IMR-90 (cell line): ENCODE measurements at regions not wholly inside any gene's neighbourhood (a gene's known extent, or its start where the extent isn't known, plus 50 kb on each side); places are given as distances from the start of the nearest gene placed in this dataset.

Experiments used
- ATAC-seq: fragments of 200-7000 bp; cut with Tn5 transposase; 2 replicates; pipeline ENCODE4 v1.9.1; 2020; ENCODE audit warnings: low read depth, mild to moderate bottlenecking, moderate library complexity
- BruUV-seq: library from RNA; stranded (reverse); fragments of 400-500 nt; replicated peaks from 2 replicates; lab custom pipeline; 2021; lab: Mats Ljungman, UMichigan
- CTCF ChIA-PET: fragments of 300-600 bp; formaldehyde crosslinking; extraction: SDS; loops from one replicate; lab custom pipeline; 2021; ENCODE audit warnings: antibody characterized with exemption; lab: Yijun Ruan, JAX
- POLR2A ChIA-PET: fragments of 300-600 bp; sonication (Branson Sonifier 250); formaldehyde crosslinking; loops from one replicate; lab custom pipeline; 2022; ENCODE audit warnings: antibody characterized with exemption; ENCODE audit not compliant: unreplicated experiment; lab: Charles Lee
- DNase-seq: peaks from one replicate; pipeline ENCODE4 v3.0.0; 2013
- H2AFZ ChIP-seq: replicated peaks from 2 replicates; pipeline ENCODE3; 2013; ENCODE audit warnings: low read length, mild to moderate bottlenecking; ENCODE audit not compliant: poor library complexity
- H2AK5ac ChIP-seq: 2 replicates; pipeline ENCODE4 v1.6.1; 2013; ENCODE audit warnings: low read depth, low read length, inconsistent platforms
- H2AK9ac ChIP-seq: replicated peaks from 2 replicates; pipeline ENCODE3; 2013; ENCODE audit warnings: mild to moderate bottlenecking, low read depth, low read length, moderate library complexity; ENCODE audit not compliant: poor library complexity
- H2BK120ac ChIP-seq: 2 replicates; pipeline ENCODE4 v1.6.1; 2013; ENCODE audit warnings: low read depth, low read length, inconsistent platforms
- H2BK15ac ChIP-seq: 3 replicates; pipeline ENCODE4 v1.6.1; 2013; ENCODE audit warnings: low read depth, low read length, inconsistent platforms
- H2BK20ac ChIP-seq: 2 replicates; pipeline ENCODE4 v1.6.1; 2013; ENCODE audit warnings: low read depth, mild to moderate bottlenecking, inconsistent platforms, low read length, moderate library complexity
- H2BK5ac ChIP-seq: 2 replicates; pipeline ENCODE4 v1.6.1; 2013; ENCODE audit warnings: mild to moderate bottlenecking, low read depth, low read length, inconsistent platforms; ENCODE audit not compliant: poor library complexity, severe bottlenecking
- H3K14ac ChIP-seq: replicated peaks from 2 replicates; pipeline ENCODE4 v1.6.1; 2013; ENCODE audit warnings: low read depth, low read length, inconsistent platforms
- H3K18ac ChIP-seq: 2 replicates; pipeline ENCODE4 v1.6.1; 2013; ENCODE audit warnings: low read depth, low read length, control low read depth
- H3K23ac ChIP-seq: 2 replicates; pipeline ENCODE4 v1.6.1; 2013; ENCODE audit warnings: low read depth, low read length, inconsistent platforms
- H3K27ac ChIP-seq: 2 replicates; pipeline ENCODE4 v1.5.1; 2013; ENCODE audit warnings: mild to moderate bottlenecking, control low read depth, low read length; ENCODE audit not compliant: insufficient read depth
- H3K27me3 ChIP-seq: 2 replicates; pipeline ENCODE4 v1.6.1; 2013; ENCODE audit warnings: low read length; ENCODE audit not compliant: control insufficient read depth, insufficient read depth
- H3K36me3 ChIP-seq: 2 replicates; pipeline ENCODE4 v1.6.1; 2013; ENCODE audit warnings: low read length, mixed read lengths; ENCODE audit not compliant: control insufficient read depth, insufficient read depth
- H3K4ac ChIP-seq: 2 replicates; pipeline ENCODE4 v1.6.1; 2013; ENCODE audit warnings: low read depth, low read length, inconsistent platforms
- H3K4me1 ChIP-seq: 2 replicates; pipeline ENCODE4 v1.6.1; 2013; ENCODE audit warnings: low read length, mixed read lengths; ENCODE audit not compliant: control insufficient read depth, insufficient read depth
- H3K4me2 ChIP-seq: 2 replicates; pipeline ENCODE4 v1.6.1; 2013; ENCODE audit warnings: low read depth, mild to moderate bottlenecking, control low read depth, low read length, moderate library complexity
- H3K4me3 ChIP-seq: 2 replicates; pipeline ENCODE4 v1.5.1; 2013; ENCODE audit warnings: low read depth, mild to moderate bottlenecking, control low read depth, low read length, moderate library complexity; ENCODE audit not compliant: insufficient read depth
- H3K56ac ChIP-seq: 2 replicates; pipeline ENCODE4 v1.6.1; 2013; ENCODE audit warnings: low read length, inconsistent platforms; ENCODE audit not compliant: insufficient read depth; ENCODE audit errors: extremely low read depth
- H3K79me1 ChIP-seq, 2 experiments: 2 replicates each; pipeline ENCODE4 v1.6.1; 2013; ENCODE audit warnings: low read length in 2 of 2, inconsistent platforms in 1 of 2, low read depth in 1 of 2
- H3K9ac ChIP-seq: 2 replicates; pipeline ENCODE4 v1.6.1; 2013; ENCODE audit warnings: low read depth, low read length, control low read depth
- H3K9me1 ChIP-seq: 2 replicates; pipeline ENCODE4 v1.6.1; 2013; ENCODE audit warnings: low read length, inconsistent platforms; ENCODE audit not compliant: insufficient read depth
- H3K9me3 ChIP-seq: 2 replicates; pipeline ENCODE4 v1.6.1; 2013; ENCODE audit warnings: low read length; ENCODE audit not compliant: control insufficient read depth, insufficient read depth
- H4K20me1 ChIP-seq: 2 replicates; pipeline ENCODE4 v1.6.1; 2013; ENCODE audit warnings: low read length, inconsistent platforms; ENCODE audit not compliant: insufficient read depth
- H4K5ac ChIP-seq: 2 replicates; pipeline ENCODE4 v1.6.1; 2013; ENCODE audit warnings: mild to moderate bottlenecking, low read depth, low read length, control low read depth
- H4K8ac ChIP-seq, 2 experiments: 2 replicates each; pipeline ENCODE4 v1.6.1; 2013; ENCODE audit warnings: low read depth in 2 of 2, low read length in 2 of 2, control low read depth in 1 of 2, inconsistent platforms in 1 of 2
- H4K91ac ChIP-seq: 2 replicates; pipeline ENCODE4 v1.6.1; 2013; ENCODE audit warnings: low read depth, low read length, inconsistent platforms; ENCODE audit not compliant: insufficient read depth
- BHLHE40 ChIP-seq: fragments of 150-350 bp; IDR thresholded peaks from 2 replicates; pipeline ENCODE4 v1.6.1; 2016; ENCODE audit warnings: mild to moderate bottlenecking, low read depth, low read length
- CEBPB ChIP-seq: IDR thresholded peaks from 2 replicates; pipeline ENCODE4 v1.6.1; 2012; ENCODE audit warnings: low read depth, low read length, improper control_type of control experiment
- CHD1 ChIP-seq: IDR thresholded peaks from 2 replicates; pipeline ENCODE4 v1.6.1; 2012; ENCODE audit warnings: low read depth, low read length, improper control_type of control experiment
- FOS ChIP-seq: fragments of 150-350 bp; IDR thresholded peaks from 2 replicates; pipeline ENCODE4 v1.6.1; 2016; ENCODE audit warnings: low read depth, low read length
- MAFK ChIP-seq: IDR thresholded peaks from 2 replicates; pipeline ENCODE4 v1.6.1; 2012; ENCODE audit warnings: low read depth, low read length, improper control_type of control experiment
- MAZ ChIP-seq: IDR thresholded peaks from 2 replicates; pipeline ENCODE4 v1.6.1; 2012; ENCODE audit warnings: low read depth, mild to moderate bottlenecking, low read length, improper control_type of control experiment, moderate library complexity, borderline replicate concordance
- MXI1 ChIP-seq: IDR thresholded peaks from 2 replicates; pipeline ENCODE4 v1.6.1; 2012; ENCODE audit warnings: low read depth, mild to moderate bottlenecking, low read length, moderate library complexity, borderline replicate concordance
- NFE2L2 ChIP-seq: fragments of 150-350 bp; IDR thresholded peaks from 2 replicates; pipeline ENCODE4 v1.6.1; 2016; ENCODE audit warnings: low read depth, mild to moderate bottlenecking, low read length
- POLR2A ChIP-seq: IDR thresholded peaks from 2 replicates; pipeline ENCODE4 v1.6.1; 2012; ENCODE audit warnings: mild to moderate bottlenecking, low read depth, low read length
- RAD21 ChIP-seq: IDR thresholded peaks from 2 replicates; pipeline ENCODE4 v1.6.1; 2012; ENCODE audit warnings: low read length, improper control_type of control experiment
- RCOR1 ChIP-seq: IDR thresholded peaks from 2 replicates; pipeline ENCODE4 v1.6.1; 2012; ENCODE audit warnings: mild to moderate bottlenecking, low read length, improper control_type of control experiment; ENCODE audit not compliant: insufficient replicate concordance
- RFX5 ChIP-seq: IDR thresholded peaks from 2 replicates; pipeline ENCODE4 v1.8.0; 2012; ENCODE audit warnings: low read depth, mild to moderate bottlenecking, low read length, moderate library complexity
- SMC3 ChIP-seq: fragments of 150-350 bp; IDR thresholded peaks from 2 replicates; pipeline ENCODE4 v1.6.1; 2016; ENCODE audit warnings: low read depth, mild to moderate bottlenecking, antibody characterized with exemption, low read length, moderate library complexity
- WGBS, 2 experiments: methylation state at CpG; one replicate each; pipeline versions ENCODE4 v1.1.5 to v1.1.7; 2013; ENCODE audit warnings: missing lambda C conversion rate in 2 of 2; ENCODE audit not compliant: insufficient read length in 1 of 2; ENCODE audit errors: extremely low coverage in 2 of 2; 5-methylcytosine and 5-hydroxymethylcytosine counted together
- dilution Hi-C: fragments of 300-500 bp; cut with HindIII; formaldehyde crosslinking; loops from one replicate; pipeline ENCODE4 v1.14.3; 2018; ENCODE audit warnings: low sequenced_read_pairs; ENCODE audit not compliant: unreplicated experiment
- in situ Hi-C: fragments of 300-500 bp; cut with MboI; formaldehyde crosslinking; loops from 3 replicates; pipeline ENCODE4 v1.14.3; 2019; ENCODE audit warnings: low sequenced_read_pairs, inconsistent platforms, mixed read lengths
- intact Hi-C: fragments of 100-400 bp; cut with micrococcal nuclease; formaldehyde crosslinking; loops from 2 replicates; pipeline ENCODE4 v1.10.0; 2022
- TF ChIP-seq, protein P1 (sequence below): conservative IDR thresholded peaks from 2 replicates; pipeline ENCODE4 v1.5.1; 2012; ENCODE audit warnings: mild to moderate bottlenecking, low read depth, low read length, improper control_type of control experiment
- TF ChIP-seq, protein P2 (sequence below): fragments of 150-350 bp; IDR thresholded peaks from 2 replicates; pipeline ENCODE4 v1.6.1; 2016; ENCODE audit warnings: low read depth, mild to moderate bottlenecking, low read length, moderate library complexity, borderline replicate concordance
- TF ChIP-seq, protein P3 (sequence below): fragments of 150-350 bp; IDR thresholded peaks from 2 replicates; pipeline ENCODE4 v1.6.1; 2017; ENCODE audit warnings: mild to moderate bottlenecking, antibody characterized with exemption, low read length, low read depth

DNA sequence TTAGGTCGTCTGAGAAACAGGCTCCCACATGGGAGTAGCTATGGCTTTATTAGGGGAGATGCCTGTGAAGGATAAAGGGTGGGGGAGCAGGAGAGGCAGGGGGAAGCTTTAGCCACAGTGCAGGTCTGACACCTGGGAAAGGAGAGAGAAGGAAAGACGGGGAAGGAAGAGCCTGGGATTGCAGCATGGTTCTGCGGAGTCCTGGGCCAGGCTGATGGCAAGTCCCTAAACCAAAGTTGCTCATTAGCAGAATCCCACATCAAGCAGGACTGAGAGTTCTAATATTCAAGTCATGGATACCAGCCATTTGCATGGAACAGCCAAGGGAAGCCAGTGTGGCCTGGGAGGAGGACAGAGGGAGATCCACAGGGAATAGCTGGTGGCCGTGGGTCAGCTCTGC is 414.8 kb downstream of the RPS24 start:
- ATAC-seq (no peak), DNase-seq (no peak)
- dilution Hi-C loops: no loop called here
- H4K91ac ChIP-seq: no peak overlapping the region
- TF ChIP-seq RCOR1: no peak
- TF ChIP-seq, protein P1, sequence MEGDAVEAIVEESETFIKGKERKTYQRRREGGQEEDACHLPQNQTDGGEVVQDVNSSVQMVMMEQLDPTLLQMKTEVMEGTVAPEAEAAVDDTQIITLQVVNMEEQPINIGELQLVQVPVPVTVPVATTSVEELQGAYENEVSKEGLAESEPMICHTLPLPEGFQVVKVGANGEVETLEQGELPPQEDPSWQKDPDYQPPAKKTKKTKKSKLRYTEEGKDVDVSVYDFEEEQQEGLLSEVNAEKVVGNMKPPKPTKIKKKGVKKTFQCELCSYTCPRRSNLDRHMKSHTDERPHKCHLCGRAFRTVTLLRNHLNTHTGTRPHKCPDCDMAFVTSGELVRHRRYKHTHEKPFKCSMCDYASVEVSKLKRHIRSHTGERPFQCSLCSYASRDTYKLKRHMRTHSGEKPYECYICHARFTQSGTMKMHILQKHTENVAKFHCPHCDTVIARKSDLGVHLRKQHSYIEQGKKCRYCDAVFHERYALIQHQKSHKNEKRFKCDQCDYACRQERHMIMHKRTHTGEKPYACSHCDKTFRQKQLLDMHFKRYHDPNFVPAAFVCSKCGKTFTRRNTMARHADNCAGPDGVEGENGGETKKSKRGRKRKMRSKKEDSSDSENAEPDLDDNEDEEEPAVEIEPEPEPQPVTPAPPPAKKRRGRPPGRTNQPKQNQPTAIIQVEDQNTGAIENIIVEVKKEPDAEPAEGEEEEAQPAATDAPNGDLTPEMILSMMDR: no peak
- TF ChIP-seq CEBPB: no peak
- TF ChIP-seq, protein P2, sequence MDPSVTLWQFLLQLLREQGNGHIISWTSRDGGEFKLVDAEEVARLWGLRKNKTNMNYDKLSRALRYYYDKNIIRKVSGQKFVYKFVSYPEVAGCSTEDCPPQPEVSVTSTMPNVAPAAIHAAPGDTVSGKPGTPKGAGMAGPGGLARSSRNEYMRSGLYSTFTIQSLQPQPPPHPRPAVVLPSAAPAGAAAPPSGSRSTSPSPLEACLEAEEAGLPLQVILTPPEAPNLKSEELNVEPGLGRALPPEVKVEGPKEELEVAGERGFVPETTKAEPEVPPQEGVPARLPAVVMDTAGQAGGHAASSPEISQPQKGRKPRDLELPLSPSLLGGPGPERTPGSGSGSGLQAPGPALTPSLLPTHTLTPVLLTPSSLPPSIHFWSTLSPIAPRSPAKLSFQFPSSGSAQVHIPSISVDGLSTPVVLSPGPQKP: no peak
- no peak for TF ChIP-seq SMC3
- TF ChIP-seq RFX5: no peak
- TF ChIP-seq BHLHE40: no peak
- TF ChIP-seq MAZ: no peak
- TF ChIP-seq FOS: no peak
- no peak for TF ChIP-seq NFE2L2
- no peak for TF ChIP-seq RAD21
- no peak for TF ChIP-seq MXI1
- no peak for TF ChIP-seq MAFK
- TF ChIP-seq CHD1: no peak
- TF ChIP-seq POLR2A: no peak
- TF ChIP-seq, protein P3, sequence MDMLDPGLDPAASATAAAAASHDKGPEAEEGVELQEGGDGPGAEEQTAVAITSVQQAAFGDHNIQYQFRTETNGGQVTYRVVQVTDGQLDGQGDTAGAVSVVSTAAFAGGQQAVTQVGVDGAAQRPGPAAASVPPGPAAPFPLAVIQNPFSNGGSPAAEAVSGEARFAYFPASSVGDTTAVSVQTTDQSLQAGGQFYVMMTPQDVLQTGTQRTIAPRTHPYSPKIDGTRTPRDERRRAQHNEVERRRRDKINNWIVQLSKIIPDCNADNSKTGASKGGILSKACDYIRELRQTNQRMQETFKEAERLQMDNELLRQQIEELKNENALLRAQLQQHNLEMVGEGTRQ: no peak
- H3K4me3 ChIP-seq: no peak overlapping the region
- WGBS, 2 experiments: 100% methylated on average over 2 of the region's 4 CpGs; no CpG with 5 or more reads in 1 of the 2 experiments
- H4K5ac ChIP-seq: no peak overlapping the region
- H2BK5ac ChIP-seq: no peak overlapping the region
- H3K4me1 ChIP-seq: peaks cover 10% of the 10 kb centered on the region
- no peak overlapping the region for H3K4ac ChIP-seq
- H3K23ac ChIP-seq: no peak overlapping the region
- H2AFZ ChIP-seq: no peak overlapping the region
- H2BK120ac ChIP-seq: no peak overlapping the region
- in situ Hi-C loops: no loop called here
- no peak overlapping the region for H3K9ac ChIP-seq
- no peak overlapping the region for H3K56ac ChIP-seq
- intact Hi-C loops: no loop called here
- peaks cover 3% of the 10 kb centered on the region; the same call in 1 of the 2 replicates for H4K20me1 ChIP-seq
- H4K8ac ChIP-seq: no peak overlapping the region
- no peaks in the 10 kb centered on the region for H3K27me3 ChIP-seq
- H3K9me1 ChIP-seq: peaks cover 24% of the 10 kb centered on the region
- H3K9me3 ChIP-seq: no peaks in the 10 kb centered on the region
- no TSS peak for BruUV-seq
- no peak overlapping the region for H2BK15ac ChIP-seq
- no peak overlapping the region for H3K27ac ChIP-seq
- H3K18ac ChIP-seq: no peak overlapping the region
- H3K79me1 ChIP-seq: 0 out of 4 replicates have a peak, but pooled peaks cover 0 to 2% of the 10 kb centered on the region in 2 experiments
- H2AK9ac ChIP-seq: no peak overlapping the region
- ChIA-PET CTCF (no interaction called here), POLR2A (no interaction called here)
- no peak overlapping the region for H3K4me2 ChIP-seq
- H2AK5ac ChIP-seq: no peak overlapping the region; the same call in 1 of the 2 replicates
- H2BK20ac ChIP-seq: no peak overlapping the region
- no peaks in the 10 kb centered on the region for H3K36me3 ChIP-seq
- H3K14ac ChIP-seq: no peak overlapping the region
